ENCODE measurements at regions not wholly inside any gene's neighbourhood (a gene's known extent, or its start where the extent isn't known, plus 50 kb on each side); places are given as distances from the start of the nearest gene placed in this dataset.
"Not testable (repeated sequence)": the region's sequence is repeated elsewhere in the genome, so short reads cannot be mapped to it uniquely, and the experiment has no call there.

DNA sequence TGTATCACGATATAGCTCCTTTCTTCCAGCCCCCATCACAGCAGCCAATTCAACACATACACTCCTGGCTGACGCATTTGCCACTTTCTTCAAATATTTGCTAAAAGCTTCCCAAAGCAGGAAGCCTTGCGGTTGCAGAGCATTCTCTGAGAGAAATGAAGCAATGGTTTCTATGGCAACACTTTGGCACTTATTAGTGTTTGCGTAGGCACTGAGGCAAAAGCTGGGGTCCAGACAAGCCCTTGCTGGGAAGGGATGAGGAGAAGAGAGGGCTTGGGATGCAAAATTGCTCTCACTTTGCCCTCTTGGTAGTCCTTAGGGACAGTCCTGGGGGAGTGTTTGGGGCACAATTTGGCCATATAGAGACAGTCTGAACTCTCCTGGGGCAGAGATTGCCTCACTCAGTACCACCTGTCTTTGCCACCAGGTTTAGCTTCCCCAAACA is 55.0 kb upstream of the PAK3 start:
- DNase-seq: no peak

DNA sequence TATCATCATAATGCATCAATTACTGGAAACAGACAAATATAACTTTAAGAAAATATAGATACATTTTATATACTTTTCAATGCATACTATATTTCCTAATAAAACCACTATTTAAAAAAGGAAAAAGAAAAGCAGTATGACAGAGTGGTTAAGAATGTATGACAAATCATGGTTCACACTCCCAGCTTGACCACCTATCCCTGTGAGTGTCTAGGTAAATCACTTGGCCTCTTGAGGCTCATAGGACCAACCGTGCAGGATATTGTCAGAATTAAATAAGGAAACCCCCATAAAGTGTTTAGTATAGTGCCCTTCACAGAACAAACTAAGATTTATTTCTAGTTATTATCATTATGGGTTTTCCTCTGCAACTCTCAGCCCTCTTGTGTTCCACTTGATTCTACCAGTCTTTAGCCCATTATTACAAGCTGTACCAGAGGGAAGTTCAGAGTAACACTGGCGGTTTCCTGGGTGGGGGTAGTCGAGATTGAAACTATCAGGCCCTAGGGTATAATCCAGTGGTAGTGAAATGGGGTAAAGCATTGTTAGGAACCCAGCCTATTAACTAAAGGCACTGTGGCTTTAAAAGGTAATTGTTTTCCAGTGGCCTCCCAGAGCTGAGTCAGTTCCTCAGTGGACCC is 55.5 kb upstream of the PAK3 start:
- DNase-seq: no peak

DNA sequence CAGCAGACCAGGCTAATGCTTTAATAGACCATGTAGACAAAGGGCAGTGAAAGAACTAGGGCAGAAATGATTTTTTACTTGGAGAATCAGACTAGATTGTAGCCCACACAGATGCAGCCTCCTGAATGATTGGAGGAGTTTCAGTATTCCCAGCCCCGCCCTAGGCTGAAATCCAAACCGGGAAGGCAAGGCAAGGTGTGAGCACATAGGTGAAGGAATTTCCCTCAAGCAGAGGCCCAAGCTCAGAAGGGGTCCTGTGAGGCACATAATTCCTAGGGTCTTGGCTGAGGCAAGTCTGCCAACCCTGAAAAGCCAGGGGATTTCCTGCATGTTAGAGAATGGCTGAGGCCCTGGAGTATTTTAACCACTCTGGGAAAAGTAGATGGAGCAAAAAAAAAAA is 56.4 kb upstream of the PAK3 start:
- DNase-seq: no peak

DNA sequence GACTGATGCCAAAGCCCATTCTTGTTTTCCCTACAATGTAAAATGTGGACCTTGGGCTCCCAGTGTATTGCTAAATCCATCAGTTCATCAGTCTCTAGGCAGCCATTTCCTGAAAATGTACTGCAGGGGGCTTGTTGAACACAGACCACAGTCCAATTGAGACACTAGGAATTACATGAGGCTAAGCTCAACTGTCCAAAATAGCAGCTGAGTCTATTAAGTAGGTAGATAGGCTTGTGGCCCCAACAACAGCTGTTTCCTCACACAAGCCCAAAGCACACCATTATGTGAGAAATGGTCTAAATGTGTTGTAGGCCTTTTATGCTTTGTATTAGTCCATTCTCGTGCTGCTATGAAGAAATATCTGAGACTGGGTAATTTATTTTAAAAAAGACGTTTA is 60.0 kb upstream of the PAK3 start:
- no peak for DNase-seq

DNA sequence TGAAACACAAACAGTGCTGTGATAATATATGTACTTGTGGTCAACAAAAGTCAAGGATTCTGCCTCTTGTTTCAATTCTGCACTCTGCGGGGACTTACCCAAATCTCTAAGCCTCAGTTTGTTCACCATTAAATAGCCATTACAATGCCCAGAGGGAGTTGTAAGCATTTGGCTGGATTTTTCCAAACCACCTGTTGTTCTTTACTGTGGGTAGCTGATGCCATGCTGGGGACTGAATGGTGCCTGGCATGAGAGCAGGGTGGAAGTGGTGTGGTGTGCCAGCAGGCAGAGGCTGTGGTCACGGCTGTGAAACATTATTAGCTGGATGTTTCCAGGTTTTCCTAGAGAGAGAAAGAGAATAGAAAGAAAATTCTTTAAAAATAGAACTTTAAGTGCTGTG is 60.7 kb upstream of the PAK3 start:
- DNase-seq: no peak

DNA sequence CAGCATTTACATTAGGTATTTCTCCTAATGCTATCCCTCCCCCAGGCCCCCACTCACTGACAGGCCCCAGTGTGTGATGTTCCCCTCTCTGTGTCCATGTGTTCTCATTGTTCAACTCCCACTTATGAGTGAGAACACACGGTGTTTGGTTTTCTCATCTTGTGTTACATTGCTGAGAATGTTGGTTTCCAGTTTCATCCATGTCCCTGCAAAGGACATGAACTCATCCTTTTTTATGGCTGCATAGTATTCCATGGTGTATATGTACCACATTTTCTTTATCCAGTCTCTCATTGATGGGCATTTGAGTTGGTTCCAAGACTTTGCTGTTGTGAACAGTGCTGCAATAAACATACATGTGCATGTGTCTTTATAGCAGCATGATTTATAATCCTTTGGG is 73.0 kb upstream of the PAK3 start:
- not testable (repeated sequence) for DNase-seq

DNA sequence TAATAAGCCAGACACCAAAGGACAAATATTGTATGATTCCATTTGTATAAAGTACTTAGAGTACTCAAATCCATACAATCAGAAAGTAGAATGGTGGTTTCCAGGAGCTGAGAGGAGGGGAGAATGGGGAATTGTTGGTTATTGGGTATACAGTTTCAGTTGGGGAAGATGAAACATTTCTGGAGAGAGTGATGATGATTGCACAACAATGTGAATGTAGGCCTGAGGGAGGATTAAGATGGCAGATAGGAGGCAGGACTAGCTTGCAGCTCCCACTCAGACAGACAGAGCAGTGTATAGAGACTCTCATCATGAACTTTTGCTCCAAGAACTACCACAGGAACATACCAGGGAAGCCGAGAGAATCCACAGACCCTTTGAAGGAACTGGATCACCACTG is 75.7 kb upstream of the PAK3 start:
- no peak for DNase-seq

DNA sequence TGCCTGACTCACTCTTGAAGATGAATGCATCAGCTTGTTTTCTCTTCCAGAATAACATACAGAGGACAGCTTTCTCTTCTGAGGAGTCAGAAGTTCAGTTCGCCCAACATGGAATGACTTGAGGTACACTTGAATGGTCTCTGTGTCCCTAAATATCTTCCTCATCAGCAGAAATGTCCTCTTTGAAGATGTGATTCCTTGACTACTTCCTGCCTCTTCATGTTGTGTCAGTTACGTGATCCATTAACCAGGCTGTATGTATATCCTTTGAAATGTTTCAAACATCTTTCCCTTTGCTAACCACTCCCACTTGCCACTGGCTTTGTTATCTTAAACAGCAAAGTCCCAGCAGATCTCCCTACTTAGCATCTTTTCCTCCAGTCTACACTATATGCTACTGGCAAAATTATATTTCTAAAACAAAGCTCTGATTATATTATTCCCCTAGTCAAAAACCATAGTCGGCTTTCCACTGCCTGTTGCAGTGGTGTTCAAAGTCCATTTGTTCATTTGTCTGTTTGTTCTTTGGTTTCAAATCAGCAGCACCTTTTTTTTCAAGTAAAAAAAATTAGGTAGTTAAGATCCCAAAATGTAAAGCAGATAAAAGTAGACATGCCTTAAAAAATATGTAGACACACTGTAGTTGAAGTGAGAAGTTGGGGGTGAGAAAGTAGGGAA is 82.1 kb upstream of the PAK3 start:
- DNase-seq: no peak

DNA sequence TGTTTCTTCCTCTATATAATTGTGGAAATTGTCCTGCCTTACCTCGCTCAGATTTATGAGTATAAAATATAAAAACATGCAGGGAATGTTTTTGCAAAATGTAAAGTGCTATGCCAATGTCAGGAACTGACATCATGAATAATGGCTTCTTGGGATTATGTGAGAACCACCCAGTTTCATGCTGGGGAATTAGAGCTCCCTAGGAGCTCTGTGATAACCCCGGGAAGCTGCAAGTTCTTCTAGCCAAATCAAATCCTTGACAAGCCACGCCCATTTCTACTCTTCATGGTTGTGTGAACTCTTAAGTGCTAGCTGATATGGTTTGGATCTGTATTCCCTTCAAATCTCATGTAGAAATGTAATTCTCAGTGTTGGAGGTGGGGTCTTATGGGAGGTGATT is 85.9 kb upstream of the PAK3 start:
- peak in 1 of 2 experiments; percentile 1 for DNase-seq

DNA sequence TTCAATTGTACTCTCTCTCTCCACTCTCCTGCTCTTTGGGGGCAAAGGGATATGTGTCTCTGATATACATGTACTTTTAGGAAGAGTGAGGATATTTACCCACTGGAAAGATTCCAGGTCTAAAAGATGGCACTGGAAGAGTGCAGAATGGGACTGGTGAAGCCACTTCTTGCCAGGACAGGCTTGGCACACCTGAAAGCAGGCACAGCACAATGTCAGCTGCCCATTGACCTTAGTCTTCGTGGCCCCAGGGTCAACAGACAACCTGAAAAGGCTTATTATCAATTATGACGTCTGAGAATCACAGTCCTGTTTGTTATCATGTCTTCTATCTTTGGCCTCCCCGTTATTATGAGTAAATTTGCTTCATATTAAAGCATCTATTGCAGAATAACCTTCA is 86.7 kb upstream of the PAK3 start:
- no peak for DNase-seq

DNA sequence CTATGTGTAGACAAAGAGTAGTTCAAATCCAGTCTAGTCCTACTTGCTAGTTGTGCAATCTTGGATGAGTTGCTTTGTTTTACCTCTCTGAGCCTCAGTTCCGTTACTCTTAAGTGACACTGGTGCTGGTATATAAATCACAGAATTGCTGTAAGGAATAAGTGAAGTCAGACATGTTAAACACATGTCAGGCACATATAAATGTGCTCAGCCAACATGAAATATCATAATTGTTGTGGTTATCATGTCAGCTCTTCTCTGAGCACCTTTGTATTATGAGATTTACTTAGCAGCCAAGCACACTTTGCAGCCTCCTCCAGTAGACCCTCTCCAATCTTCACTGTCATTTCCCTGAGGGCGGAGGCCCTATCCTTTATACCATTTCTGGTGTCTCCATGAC is 87.9 kb upstream of the PAK3 start:
- no peak for DNase-seq

DNA sequence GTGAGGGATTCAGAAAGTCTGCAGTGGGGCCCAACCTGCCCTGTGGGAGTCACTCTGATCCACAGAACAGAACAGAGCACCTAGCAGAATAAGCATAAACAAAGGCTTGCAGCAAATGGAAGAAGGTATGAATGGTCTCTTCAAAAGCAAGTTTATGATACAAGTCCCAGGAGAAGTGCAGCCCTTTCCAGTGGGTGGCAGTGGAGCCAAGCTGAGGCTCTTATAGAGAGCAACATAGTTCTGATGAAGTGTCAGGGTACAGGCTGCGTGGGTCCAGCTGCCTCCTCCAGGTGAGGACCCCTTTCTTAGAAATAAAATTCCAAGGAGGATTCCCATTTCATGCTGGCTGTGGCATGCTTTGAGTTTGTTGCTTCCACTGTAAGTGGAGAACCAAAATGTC is 88.8 kb upstream of the PAK3 start:
- DNase-seq: no peak

DNA sequence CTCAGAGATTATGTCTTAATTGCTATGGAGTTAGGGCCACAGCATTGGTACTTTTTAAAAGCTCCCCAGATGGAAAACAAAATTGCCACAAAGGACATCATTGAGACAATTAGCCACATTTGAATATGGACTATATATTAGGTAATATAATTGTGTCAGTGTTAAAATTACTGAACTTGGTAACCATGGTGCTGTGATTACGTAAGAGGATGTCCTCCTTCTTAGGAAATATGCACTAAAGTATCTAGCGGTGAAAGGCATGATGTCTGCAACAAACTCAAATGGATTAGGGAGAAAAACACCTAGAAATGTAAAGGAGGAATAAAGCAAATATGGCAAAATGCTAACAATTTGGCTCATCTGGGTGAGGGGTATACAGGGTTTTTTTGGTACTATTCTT is 89.9 kb upstream of the PAK3 start:
- no peak for DNase-seq

DNA sequence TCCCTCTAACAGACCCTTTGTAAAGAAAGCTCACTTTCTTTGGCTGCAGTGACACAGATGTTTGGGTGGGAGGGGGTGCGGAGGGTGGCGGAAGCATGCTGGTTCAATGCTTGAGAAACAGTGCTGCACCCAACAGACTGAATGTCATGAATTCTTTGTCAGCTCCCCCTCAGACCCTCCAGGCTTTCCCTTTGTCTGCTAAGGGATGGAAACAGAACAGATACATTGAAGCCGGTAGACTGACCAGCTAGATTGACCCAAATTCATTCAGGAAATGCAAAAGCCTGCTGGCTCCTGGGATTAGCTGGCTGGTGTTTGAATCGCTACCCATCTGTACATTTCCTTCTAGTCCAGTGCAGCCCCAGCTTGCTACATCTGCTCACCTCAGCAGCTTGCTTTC is 90.8 kb upstream of the PAK3 start:
- DNase-seq: peak in 1 of 2 experiments; percentile 33

DNA sequence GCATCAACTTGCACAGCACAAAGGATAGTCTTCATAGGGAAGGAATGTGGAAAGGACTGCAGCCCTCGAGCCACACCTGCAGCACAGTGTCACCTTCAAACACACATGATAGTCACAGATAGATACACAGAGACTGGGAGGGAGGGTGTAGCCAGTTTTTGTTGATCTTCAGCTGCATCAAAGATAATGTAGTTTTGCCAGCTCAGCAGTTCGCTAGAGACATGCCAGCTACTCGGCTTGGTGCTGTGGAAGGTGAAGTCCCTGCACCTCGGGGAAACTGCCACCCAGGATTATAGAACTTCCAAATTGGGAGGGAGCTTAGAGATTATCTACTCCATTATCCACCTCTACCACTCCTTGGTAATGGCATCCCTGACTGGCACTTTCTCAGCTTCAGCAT is 92.9 kb upstream of the PAK3 start:
- no peak for DNase-seq

DNA sequence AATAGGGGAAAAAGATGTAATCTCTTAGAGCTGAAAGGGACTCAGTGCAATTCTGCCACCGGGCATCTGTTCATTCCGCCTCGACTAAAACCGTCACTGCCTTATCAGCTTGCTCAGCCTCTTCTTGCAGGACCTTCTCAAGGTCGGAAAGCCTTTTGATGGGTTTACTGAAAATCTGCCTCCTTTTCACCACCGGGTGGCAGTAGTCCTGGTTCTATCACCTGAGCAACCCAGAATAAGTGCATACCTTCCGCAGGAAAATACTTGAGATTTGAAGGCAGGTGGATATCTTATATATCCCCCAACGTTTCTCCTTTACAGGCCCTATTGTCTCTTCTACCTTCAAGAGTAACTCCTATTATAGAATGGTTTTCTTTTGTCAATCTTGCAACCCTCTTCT is 103.4 kb upstream of the PAK3 start:
- DNase-seq: peak; percentile 20 to 29

DNA sequence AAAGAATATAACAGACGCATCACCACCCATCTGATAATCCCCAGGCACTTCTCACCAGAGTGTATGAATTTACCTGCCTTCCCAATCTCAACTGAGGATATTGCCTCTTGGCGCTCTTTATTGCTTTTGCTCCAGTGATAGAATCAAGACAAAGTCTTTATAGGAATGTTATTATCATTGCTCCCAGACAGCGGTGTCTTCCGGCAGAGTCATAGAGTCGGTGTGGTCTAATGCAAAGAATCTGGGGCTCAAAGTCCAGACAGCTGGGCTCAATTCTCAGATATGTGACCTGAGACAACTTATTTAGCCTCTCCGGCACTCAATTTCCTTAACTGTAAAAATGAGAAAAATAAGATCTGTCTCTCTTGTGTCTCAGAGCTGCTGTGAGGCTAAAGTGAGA is 106.1 kb upstream of the PAK3 start:
- DNase-seq: no peak

DNA sequence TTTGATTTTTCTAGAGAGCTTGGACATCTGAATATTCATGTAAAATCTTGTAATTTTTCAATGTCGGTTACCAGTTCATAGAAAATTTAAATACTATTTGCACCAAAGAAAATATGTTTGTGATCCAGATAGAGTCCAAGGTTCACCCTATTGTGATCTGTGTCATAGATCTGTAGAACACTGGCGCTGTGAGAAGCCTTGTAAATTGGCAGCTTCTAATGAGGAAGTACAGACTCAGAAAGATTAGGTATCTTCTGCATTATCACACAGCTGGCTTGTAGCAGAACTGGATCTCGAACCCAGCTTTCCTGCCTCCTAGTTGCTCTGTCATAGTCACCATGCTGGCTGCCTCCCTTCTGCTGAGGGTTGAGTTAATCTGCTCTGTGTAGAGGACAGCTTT is 106.5 kb upstream of the PAK3 start:
- DNase-seq: peak in 1 of 2 experiments; percentile 0

DNA sequence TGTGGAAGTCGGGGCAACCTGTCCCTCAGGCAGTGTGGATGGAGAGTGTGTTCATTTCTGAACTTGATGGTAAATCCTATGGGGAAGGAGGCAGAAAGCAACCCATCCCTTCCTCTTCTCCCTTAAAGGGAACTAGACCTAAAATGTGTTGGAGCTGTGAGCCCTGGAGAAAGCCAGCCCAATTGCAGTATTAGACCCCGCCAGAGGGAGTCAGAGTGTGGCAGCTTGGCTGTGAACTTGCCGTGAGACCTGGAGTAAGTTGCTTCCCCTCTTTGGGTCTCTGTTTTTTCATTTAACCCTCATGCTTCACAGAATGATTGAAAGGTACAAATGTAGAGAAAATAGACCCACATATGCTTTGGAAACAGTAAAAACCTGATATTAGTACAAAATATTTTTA is 108.7 kb upstream of the PAK3 start:
- DNase-seq: no peak

DNA sequence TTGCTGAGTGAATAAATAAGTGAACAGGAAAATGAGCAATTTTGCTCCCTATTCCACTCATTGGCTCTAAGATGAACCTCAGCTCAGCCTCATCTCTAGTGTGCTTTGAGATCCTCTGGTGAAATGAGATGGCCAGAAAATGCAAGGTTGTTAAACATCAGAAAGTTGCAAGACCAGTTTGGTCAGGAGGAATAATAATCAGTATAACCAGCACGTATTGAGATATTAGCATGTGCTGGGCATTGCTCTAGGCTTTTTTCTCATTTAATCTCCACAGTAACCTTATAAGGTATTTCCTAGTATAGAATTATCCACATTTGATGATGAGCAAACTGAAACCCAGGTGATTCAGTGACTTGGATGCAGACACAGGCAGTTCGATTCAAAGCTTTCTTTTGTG is 110.5 kb upstream of the PAK3 start:
- no peak for DNase-seq

DNA sequence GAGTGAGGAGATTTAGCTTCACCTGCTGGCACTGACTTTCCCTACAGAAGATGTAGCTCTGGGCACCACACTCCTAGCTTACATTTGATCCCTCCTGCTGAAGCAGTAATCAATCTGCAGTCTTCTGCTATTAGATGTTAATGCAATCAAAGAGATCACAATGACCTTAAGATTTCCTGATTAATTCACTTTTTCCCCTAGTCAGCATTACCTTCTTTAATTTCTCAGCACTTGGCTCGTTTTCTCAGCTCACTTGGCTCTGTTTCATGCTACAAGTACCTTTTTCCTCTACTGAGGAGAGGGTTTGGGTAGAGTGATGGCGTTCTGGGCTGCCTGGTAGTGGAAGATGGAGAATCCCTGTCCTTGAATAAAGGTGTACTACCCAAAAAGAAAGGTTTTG is 113.0 kb upstream of the PAK3 start:
- no peak for DNase-seq

DNA sequence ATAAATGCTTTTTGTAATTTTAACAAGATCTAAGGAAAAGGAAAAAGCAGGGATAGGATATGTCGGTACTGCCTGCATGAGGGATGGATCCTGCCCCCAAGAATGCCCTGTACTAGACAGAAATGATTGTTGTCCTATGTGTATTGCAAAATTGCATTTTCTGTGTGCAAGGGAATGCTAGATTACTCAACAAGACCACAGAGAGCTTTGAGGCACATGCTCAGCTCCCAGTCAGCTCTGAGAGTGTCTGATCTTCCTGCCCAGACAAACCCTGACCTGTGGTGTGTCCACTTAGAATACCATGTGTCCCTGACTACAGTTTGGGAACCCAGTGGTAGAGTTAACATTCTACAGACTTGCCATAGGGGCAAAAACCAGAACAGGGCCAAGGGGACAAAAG is 129.2 kb upstream of the PAK3 start:
- DNase-seq: no peak

DNA sequence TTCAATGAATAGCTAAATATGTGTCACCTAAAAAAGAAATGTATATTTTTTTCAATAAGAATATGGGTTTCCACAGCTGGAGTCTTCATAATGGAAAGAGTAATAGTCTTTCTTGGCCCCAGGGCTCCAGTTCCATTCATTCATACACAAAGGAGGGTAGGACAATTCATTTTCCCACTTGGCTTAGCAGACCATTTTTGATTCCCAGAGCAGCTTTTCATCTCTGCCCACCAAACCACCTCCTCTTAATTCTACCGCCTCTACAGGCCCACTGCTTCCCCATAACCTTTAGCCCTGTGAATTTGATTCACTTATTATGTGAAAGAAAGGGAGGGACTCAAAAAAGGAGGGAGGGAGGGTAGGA is 129.9 kb upstream of the PAK3 start:
- DNase-seq: no peak

DNA sequence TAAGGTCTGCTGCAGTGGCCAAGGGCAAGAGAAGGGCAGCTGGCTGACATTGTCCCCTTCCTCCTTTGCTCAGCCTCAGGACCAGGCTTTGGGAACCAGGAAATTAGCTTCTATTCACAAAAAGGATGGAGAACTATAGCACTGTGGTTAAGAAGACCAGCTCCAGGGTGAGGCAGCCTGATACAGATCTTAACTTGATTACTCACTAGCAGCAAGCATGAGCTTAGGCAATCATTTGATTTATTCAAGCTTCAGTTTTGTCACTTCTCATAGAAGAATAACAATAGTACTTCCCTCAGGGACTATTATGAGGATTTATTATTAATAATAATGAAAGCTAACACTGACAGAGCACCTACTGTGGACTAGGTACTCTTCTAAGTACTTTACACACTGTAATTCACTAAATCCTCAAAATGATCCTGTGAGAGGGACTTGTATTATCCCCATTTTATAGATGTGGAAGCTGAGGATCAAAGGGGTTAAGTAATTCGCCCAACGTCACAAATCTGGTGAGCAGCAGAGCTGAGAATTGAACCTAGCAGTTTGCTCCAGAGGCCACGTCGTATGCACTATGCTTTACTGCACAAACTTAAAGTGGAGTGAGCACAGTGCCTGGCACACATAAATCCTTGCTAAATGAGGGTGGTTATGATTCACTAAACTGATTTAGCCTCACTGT is 130.4 kb upstream of the PAK3 start:
- no peak for DNase-seq

DNA sequence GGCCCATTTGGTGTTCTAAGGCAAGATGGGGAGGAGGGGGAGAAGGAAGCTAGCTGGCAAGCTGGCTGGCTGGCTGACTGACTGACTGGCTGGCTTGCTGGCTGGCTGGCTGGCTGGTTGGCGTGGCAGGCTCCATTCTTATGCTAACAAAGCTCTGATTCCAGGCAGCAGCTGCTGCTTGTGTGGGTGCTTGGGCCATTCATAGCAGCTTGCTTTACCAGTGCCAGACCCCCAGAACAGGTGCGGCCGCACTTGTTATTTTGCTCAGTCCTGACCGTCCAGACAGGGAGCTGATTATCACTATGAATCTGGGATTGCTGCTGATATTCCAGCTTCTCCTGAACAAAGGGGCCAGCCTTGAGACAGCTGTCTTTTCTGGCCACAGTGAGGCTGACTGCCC is 131.2 kb upstream of the PAK3 start:
- DNase-seq: peak; percentile 66 to 91

Measured in NCI-H524 (cell line).